GM12878 (cell line): ENCODE measurements at regions not wholly inside any gene's neighbourhood (a gene's known extent, or its start where the extent isn't known, plus 50 kb on each side); places are given as distances from the start of the nearest gene placed in this dataset.

Experiments used
- ATAC-seq: fragments of 200-7000 bp; cut with Tn5 transposase; 3 replicates; pipeline ENCODE4 v1.9.1; 2020; ENCODE audit warnings: mild to moderate bottlenecking, moderate library complexity
- BruUV-seq: library from RNA; stranded (reverse); fragments of 400-500 nt; replicated peaks from 2 replicates; lab custom pipeline; 2021; lab: Mats Ljungman, UMichigan
- CTCF ChIA-PET: fragments of 300-600 bp; sonication (Branson Sonifier 250); formaldehyde crosslinking; extraction: SDS; loops from one replicate; lab custom pipeline; 2021; ENCODE audit warnings: inconsistent platforms; lab: Yijun Ruan, JAX
- POLR2A ChIA-PET: fragments of 350-600 bp; formaldehyde crosslinking; extraction: SDS; loops from one replicate; lab custom pipeline; 2021; ENCODE audit warnings: inconsistent platforms; lab: Charles Lee
- RAD21 ChIA-PET: fragments of 300-600 bp; sonication (Branson Sonifier 250); formaldehyde crosslinking; loops from one replicate; lab custom pipeline; 2023; ENCODE audit warnings: antibody characterized with exemption; ENCODE audit not compliant: unreplicated experiment; lab: Charles Lee
- SMC1A ChIA-PET: fragments of 300-600 bp; sonication (Branson Sonifier 250); formaldehyde crosslinking; loops from one replicate; lab custom pipeline; 2023; ENCODE audit not compliant: unreplicated experiment, uncharacterized antibody; lab: Charles Lee
- DNase-seq: peaks from one replicate; pipeline ENCODE4 v3.0.0-alpha.2; 2011; ENCODE audit warnings: low read depth, low spot score
- FAIRE-seq: peaks from 3 replicates; lab custom pipeline; 2011; peaks lifted over from hg19 to GRCh38; lab: Jason Lieb, UNC
- H2AFZ ChIP-seq: 2 replicates; pipeline ENCODE4 v1.6.0; 2011; ENCODE audit warnings: low read depth, low read length, control low read depth; ENCODE audit not compliant: control insufficient read depth
- H3K27ac ChIP-seq: 2 replicates; pipeline ENCODE4 v1.5.1; 2011; ENCODE audit warnings: control low read depth; ENCODE audit not compliant: control insufficient read depth, insufficient read depth
- H3K27me3 ChIP-seq, 2 experiments: replicated peaks in 1 of 2; 2 replicates each; pipeline versions ENCODE4 v1.6.0 to v1.6.1; 2011; ENCODE audit warnings: low read length in 1 of 2; ENCODE audit not compliant: control insufficient read depth in 2 of 2, insufficient read depth in 2 of 2
- H3K36me3 ChIP-seq, 2 experiments: 2 replicates each; pipeline ENCODE4 v1.5.1; 2011; ENCODE audit warnings: low read length in 1 of 2; ENCODE audit not compliant: control insufficient read depth in 2 of 2, insufficient read depth in 2 of 2
- H3K4me1 ChIP-seq: 2 replicates; pipeline ENCODE4 v1.6.1; 2011; ENCODE audit warnings: mild to moderate bottlenecking, low read length, moderate library complexity, mixed read lengths; ENCODE audit not compliant: control insufficient read depth, insufficient read depth
- H3K4me2 ChIP-seq: 2 replicates; pipeline ENCODE4 v1.6.0; 2011; ENCODE audit warnings: control low read depth; ENCODE audit not compliant: control insufficient read depth, insufficient read depth
- H3K4me3 ChIP-seq: fragments of 200-600 bp; sonication (generic); 2 replicates; pipeline ENCODE4 v1.5.1; 2016
- H3K79me2 ChIP-seq: 2 replicates; pipeline ENCODE4 v1.6.0; 2011; ENCODE audit warnings: low read length; ENCODE audit not compliant: control insufficient read depth, insufficient read depth
- H3K9ac ChIP-seq: 2 replicates; pipeline ENCODE4 v1.8.0; 2011; ENCODE audit warnings: low read length, control low read depth, mixed read lengths; ENCODE audit not compliant: control insufficient read depth, insufficient read depth
- H3K9me3 ChIP-seq: replicated peaks from 3 replicates; pipeline ENCODE4 v1.5.1; 2011; ENCODE audit warnings: mild to moderate bottlenecking, low read length; ENCODE audit not compliant: control insufficient read depth, insufficient read depth
- H4K20me1 ChIP-seq: 2 replicates; pipeline ENCODE4 v1.6.0; 2011; ENCODE audit not compliant: control insufficient read depth, insufficient read depth
- CHD2 ChIP-seq: IDR thresholded peaks from 2 replicates; pipeline ENCODE4 v1.6.1; 2011; ENCODE audit warnings: low read depth, low read length, improper control_type of control experiment, borderline replicate concordance
- KAT2A ChIP-seq: conservative IDR thresholded peaks from 2 replicates; pipeline ENCODE4 v1.6.1; 2011; ENCODE audit warnings: low read depth, low read length; ENCODE audit not compliant: control insufficient read depth
- MEF2A ChIP-seq: IDR thresholded peaks from 2 replicates; pipeline ENCODE4 v1.6.1; 2011; ENCODE audit warnings: low read depth, mild to moderate bottlenecking, low read length, moderate library complexity; ENCODE audit not compliant: insufficient read depth
- NBN ChIP-seq: fragments of 450-650 bp; IDR thresholded peaks from 2 replicates; pipeline ENCODE4 v1.6.1; 2016
- RB1 ChIP-seq: fragments of 450-650 bp; formaldehyde crosslinking; IDR thresholded peaks from 2 replicates; pipeline ENCODE4 v1.6.1; 2017; ENCODE audit warnings: mild to moderate bottlenecking, borderline replicate concordance
- SIN3A ChIP-seq: IDR thresholded peaks from 2 replicates; pipeline ENCODE4 v1.6.1; 2012; ENCODE audit warnings: low read depth, low read length, improper control_type of control experiment
- STAT3 ChIP-seq: IDR thresholded peaks from 2 replicates; pipeline ENCODE4 v1.6.1; 2011; ENCODE audit warnings: low read depth, low read length, improper control_type of control experiment
- SUPT20H ChIP-seq: IDR thresholded peaks from 2 replicates; pipeline ENCODE4 v1.6.1; 2011; ENCODE audit warnings: low read depth, mild to moderate bottlenecking, low read length, moderate library complexity, borderline replicate concordance; ENCODE audit not compliant: control insufficient read depth
- WGBS: methylation state at CpG from one replicate; pipeline ENCODE4 v1.1.6; 2016; ENCODE audit warnings: low lambda C conversion rate; ENCODE audit not compliant: insufficient replicate concordance, insufficient coverage; ENCODE audit errors: missing lambda C conversion rate; 5-methylcytosine and 5-hydroxymethylcytosine counted together
- in situ Hi-C: fragments of 300-500 bp; cut with MboI; formaldehyde crosslinking; loops from 9 replicates; pipeline ENCODE4 v1.14.3; 2018; ENCODE audit warnings: mixed read lengths
- intact Hi-C: fragments of 100-400 bp; cut with micrococcal nuclease; formaldehyde crosslinking; loops from one replicate; pipeline ENCODE4 v1.14.2; 2022; ENCODE audit not compliant: unreplicated experiment
- TF ChIP-seq, protein P1 (sequence below): fragments of 450-650 bp; IDR thresholded peaks from 2 replicates; pipeline ENCODE4 v1.6.1; 2017; ENCODE audit warnings: mild to moderate bottlenecking

DNA sequence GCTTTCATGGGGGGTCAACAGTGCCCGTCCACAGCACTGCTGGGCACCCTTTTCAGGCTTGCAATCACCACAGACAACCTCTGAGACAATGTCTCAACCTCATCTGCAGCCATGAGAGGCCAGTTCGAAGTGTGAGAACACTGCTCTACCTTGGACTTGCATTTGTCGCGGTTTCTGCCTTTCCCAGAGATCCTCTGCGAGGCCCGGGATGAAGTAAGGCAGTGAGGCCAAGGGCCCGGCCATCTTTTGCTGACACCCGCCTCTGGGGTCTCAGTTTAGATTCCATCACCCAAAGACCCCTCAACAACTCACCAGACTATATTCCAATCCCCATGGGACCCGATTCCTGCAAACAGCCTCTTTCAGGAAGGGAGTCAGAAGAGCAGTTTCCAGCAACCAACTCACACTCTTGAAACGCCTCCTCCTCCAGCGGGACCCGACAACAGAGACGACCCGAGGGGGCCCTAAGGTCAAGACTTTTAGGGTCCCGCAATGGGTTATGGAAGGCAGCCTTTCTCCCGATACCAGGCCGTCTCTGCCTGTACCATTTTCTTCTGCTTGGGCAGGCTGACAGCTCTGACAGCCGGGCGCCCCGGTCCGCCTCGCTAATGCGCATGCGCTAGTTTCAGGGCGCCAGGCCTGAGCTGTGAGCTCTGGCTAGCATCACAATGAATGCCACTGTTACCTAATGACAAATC, 576.0 kb downstream of the KCNJ18 start:
- DNase-seq, result no peak
- ChIA-PET POLR2A (no interaction called here), RAD21 (no interaction called here), CTCF (no interaction called here), SMC1A (no interaction called here)
- Histone ChIP-seq H3K27me3 (no peaks in the 10 kb centered on the region), H3K9me3 (no peaks in the 10 kb centered on the region; the same call in 2 of the 3 replicates), H4K20me1 (no peaks in the 10 kb centered on the region), H3K9ac (no peak overlapping the region), H3K4me2 (no peak overlapping the region), H2AFZ (no peak overlapping the region), H3K4me1 (no peaks in the 10 kb centered on the region), H3K4me3 (no peak overlapping the region), H3K36me3 (no peaks in the 10 kb centered on the region), H3K79me2 (no peaks in the 10 kb centered on the region)
- in situ Hi-C loops, result no loop called here
- no peak for FAIRE-seq
- intact Hi-C loops, result no loop called here
- no TSS peak for BruUV-seq
- 49% methylated on average over 25 of the region's 25 CpGs for WGBS
- no peak for TF ChIP-seq MEF2A
- TF ChIP-seq, protein P1, sequence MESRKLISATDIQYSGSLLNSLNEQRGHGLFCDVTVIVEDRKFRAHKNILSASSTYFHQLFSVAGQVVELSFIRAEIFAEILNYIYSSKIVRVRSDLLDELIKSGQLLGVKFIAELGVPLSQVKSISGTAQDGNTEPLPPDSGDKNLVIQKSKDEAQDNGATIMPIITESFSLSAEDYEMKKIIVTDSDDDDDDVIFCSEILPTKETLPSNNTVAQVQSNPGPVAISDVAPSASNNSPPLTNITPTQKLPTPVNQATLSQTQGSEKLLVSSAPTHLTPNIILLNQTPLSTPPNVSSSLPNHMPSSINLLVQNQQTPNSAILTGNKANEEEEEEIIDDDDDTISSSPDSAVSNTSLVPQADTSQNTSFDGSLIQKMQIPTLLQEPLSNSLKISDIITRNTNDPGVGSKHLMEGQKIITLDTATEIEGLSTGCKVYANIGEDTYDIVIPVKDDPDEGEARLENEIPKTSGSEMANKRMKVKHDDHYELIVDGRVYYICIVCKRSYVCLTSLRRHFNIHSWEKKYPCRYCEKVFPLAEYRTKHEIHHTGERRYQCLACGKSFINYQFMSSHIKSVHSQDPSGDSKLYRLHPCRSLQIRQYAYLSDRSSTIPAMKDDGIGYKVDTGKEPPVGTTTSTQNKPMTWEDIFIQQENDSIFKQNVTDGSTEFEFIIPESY, result no peak
- TF ChIP-seq STAT3, result no peak
- no peak for TF ChIP-seq KAT2A
- no peak for TF ChIP-seq NBN
- TF ChIP-seq SIN3A, result no peak
- no peak for TF ChIP-seq SUPT20H
- no peak for TF ChIP-seq CHD2
- TF ChIP-seq RB1, result no peak
- TF ChIP-seq, all 136 proteins: peak for 0
- H3K27ac ChIP-seq, result no peak overlapping the region
- ATAC-seq, result no peak
